Lung microvascular endothelial cell (primary cell): ENCODE measurements at regions not wholly inside any gene's neighbourhood (a gene's known extent, or its start where the extent isn't known, plus 50 kb on each side); places are given as distances from the start of the nearest gene placed in this dataset.
"Not testable (repeated sequence)": the region's sequence is repeated elsewhere in the genome, so short reads cannot be mapped to it uniquely, and the experiment has no call there.

Experiments
- DNase-seq, 2 donors: peaks; one replicate each; pipeline versions ENCODE4 v3.0.0 to v3.0.0-alpha.2; 2010; ENCODE audit warnings: low read depth in 2 of 2

DNA sequence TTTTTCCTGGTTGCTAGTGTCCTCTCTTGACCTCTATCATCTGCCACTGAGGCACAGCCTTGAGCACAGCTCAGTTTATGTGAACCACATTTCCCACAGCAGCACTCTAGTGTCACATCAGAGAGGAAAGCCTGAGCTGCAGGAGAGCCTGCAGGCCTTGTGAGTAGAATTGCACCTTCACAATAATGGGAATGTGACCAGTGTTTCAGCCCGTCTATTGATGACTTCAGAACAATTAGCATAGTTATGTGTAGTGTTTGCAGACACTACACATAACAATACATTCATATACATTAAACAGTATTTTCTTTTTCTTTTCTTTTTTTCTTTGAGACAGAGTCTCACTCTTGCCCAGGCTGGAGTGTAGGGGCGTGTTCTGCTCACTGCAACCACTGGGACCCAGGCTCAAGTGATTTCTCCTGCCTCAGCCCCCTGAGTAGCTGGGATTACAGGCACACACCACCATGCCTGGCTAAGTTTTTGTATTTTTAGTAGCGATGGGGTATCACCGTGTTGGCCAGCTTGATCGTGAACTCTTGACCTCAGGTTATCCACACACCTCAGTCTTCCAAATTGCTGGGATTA lies 108.0 kb upstream of the LRRC3B start:
- DNase-seq, result not testable (repeated sequence)

DNA sequence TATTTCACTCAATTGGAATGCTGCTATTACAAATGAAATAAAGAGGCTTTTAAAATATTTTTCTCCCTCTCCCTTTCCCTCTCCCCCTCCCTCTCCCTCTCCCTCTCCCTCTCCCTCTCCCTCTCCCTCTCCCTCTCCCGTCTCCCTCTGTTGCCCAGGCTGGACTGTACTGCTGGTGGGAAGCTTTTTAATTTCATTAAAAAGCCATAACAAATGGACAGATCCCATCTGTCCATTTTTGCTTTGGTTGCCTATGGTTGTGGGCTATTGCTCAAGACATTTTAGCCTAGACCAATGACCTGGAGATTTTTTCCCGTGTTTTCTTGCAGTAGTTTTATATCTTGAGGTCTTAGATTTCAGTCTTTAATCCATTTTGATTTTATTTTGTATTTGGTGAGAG lies 107.2 kb upstream of the LRRC3B start:
- DNase-seq, result no peak

DNA sequence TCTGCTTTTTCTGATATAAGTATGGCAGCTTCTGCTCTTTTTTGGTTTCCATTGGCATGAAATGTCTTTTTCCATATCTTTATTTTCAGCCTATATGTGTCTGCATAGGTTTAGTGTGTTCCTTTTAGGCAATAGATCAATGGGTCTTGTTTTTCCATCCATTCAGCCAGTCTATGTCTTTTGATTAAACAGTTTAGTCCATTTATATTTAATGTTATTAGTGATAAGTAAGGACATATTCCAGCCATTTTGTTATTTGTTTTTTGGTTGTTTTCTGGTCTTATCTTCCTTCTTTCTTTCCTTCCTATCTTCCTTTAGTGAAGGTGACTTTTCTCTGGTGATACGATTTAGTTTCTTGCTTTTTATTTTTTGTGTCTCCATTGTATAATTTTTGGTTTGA lies 101.3 kb upstream of the LRRC3B start:
- DNase-seq, result no peak

DNA sequence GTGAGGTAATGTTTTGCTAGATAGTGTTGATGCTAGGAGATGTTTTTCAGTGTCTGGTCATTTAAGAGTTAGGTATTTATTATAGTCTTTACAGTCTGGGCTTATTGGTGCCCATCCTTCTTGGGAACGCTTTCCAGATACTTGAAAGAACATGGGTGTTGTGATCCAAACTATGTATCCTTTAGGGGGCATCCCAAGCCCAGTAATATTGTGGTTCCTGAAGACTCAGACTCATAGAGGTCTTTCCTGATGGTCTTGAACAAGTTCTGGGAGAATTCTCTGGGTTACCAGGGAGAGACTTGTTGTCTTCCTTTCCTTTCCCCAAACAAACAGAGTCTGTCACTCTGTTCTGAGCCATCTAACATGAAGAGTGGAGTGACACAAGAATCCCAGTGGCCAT lies 99.7 kb upstream of the LRRC3B start:
- DNase-seq, result no peak

DNA sequence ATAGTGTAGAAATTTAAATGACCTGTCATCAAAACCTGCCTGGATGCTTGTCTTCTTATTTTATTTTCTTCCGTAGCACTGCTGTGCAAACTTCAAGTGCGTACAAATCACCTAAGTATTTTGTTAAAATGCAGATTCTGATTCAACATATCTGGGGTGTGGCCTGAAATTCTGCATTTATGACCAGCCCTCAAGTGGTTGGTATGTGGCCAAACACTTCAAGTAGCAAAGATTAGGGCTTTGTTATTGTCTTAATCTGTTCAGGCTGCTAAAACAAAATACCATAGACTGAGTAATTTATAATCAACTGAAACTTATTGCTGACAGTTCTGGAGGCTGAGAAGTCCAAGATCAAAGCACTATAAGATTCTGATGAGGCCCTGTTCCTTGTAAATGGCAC lies 97.6 kb upstream of the LRRC3B start:
- no peak for DNase-seq

DNA sequence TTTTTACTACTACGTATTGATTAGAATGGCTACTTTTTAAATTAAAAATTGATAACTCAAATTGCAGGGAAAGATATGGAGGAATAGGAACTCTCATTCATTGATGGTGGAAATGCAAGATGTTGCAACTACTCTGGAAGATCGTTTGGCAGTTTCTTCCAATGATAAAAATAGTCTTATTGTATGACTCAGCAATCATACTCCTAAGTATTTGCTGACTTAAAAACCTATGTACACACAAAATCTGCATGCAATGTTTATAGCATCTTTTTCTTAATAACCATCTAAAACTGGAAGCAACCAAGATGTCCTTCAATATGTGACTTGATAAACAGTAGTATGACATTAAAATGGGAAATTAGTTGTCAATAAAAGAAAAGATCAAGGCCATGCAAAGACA lies 87.4 kb upstream of the LRRC3B start:
- DNase-seq, result no peak

DNA sequence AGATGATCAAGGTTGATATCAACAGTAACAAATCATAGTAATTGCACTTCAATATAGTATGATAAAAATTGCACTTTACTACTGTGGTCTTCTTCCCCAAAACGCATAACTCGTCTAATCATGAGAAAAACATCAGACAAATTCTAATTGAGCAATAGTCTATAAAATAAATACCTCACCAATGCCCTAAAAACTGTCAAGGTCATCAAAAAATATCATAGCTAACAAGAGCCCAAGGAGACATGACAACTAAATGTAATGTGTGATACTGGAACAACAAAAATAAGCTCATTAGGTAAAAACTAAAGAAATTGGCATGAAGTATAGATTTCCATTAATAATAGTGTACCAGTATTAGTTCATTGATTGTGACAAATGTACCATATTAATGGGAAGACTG lies 85.6 kb upstream of the LRRC3B start:
- DNase-seq, result no peak

DNA sequence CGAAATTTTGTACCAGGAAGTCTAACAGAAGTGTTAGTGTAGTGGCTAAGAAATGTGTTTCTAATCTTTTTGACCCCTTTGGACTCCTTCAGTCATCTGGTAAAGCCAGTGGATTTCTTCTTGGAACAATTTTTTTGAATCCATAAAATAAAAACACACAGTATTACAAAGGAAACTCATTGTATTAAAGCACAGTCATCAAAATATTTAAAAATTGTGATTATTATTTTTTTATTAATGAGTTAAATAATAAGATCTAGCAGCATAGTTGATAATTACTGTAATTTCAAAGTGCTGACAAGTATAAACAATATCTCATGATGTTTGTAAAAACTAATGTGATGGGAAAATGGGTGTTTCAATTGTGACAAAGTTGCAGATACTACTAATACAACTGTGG lies 72.2 kb upstream of the LRRC3B start:
- no peak for DNase-seq

DNA sequence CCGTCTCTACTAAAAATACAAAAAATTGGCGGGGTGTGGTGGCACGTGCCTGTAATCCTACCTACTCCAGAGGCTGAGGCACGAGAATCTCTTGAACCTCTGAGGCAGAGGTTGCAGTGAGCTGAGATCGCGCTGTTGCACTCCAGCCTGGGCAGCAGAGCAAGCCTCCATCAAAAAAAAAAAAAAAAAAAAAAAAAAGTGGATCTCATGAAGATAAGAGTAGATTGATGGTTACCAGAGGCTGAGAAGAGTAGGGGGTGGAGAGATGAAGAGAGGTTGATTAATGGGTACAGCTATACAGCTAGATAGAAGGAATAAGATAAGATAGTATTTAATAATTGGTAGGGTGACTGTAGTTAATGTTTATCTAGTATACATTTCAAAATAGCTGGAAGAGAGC lies 65.9 kb upstream of the LRRC3B start:
- DNase-seq, result no peak

DNA sequence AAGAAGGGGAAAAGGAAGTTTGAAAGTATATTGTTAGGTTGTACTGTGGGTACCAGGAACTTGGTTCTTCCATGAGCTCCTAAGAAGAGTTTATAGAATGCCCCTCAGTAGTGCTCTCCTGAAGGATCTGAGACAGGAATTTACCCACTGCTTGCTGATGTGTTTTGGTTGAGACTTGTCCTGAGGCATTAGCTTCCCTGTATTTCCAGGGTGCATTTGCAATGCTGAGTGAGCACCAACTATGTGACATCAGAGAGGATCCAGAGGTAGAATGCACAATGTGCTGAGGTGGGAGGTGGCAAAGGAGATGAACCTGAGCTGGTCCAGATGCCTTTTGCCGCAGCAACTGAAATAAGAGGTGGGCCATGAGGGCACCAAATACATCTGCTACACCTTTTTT lies 64.3 kb upstream of the LRRC3B start:
- DNase-seq, result no peak

DNA sequence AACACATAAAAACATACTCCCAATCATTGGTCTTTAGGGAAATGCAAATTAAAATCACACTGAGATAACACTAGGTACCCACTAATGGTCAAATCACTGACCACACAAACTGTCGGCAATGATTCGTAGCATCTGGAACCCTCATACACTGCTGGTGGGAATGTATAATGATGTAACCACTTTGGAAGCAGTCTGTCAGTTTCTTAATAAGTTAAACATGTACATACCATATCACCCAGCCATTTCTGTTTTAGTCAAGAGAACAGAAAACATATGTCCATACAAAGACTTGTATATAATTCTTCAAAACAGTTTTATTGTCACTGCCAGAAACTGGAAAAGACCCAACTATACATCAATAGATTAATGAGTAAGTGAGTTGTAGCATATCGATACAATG lies 63.3 kb upstream of the LRRC3B start:
- DNase-seq, result no peak

DNA sequence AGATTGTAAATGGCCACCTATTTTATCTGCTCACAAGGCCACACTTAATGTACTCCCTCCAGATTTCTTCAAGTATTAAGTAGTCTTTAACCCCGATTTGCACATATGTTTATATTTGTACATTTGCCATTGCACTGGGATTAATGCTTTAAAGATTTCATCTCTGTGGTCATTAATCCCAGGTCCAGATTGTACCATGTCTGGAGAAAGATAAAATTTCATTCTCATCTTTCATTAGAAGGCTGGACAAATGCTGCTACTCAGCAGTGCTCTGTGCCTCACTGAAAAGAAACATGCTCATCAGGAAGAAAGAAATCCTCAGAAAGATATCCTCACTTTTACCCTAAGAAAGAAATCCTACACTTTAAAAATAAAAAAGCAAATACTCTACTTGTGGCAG lies 62.5 kb upstream of the LRRC3B start:
- no peak for DNase-seq

DNA sequence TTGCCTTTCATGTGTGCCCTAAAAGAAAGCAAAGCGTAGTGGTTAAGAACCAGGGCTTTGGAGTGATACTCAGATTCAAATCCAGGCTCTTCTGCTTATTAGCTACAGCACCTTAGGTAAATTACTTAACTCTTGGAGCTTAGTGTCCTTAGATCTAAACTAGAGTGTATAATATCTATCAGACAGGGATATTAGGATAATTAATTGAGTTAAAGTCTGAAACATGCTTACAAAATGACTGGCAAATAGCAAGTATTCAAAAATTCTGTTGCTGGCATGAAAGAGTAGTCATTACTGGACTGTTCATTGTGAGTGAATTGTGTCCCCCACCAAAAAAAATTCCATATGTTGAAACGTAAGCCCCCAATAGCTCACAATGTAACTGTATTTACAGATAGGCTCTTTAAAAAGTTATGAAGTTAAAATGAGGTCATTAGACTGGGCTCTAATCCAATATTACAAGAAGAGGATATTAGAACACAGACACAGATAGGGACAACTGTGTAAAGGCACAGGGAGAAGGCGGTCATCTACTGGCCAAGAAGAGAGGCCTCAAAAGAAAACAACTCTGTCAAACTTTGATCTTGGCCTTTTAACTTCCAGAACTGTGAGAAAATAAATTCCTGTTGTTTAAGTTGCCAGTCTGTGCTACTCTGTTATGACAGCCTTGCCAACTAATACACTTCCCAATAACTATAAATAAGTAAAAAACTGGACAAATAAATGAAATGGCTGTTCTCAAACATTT lies 60.4 kb upstream of the LRRC3B start:
- no peak for DNase-seq
